ENCODE measurements at regions not wholly inside any gene's neighbourhood (a gene's known extent, or its start where the extent isn't known, plus 50 kb on each side); places are given as distances from the start of the nearest gene placed in this dataset.
"Not testable (repeated sequence)": the region's sequence is repeated elsewhere in the genome, so short reads cannot be mapped to it uniquely, and the experiment has no call there.

- no peak for DNase-seq
These were observed 560.4 kb upstream of the SYNCRIP start for GRCh38 chr6:86203044-86203443.

- DNase-seq = no peak
These were observed 551.1 kb upstream of the SYNCRIP start for GRCh38 chr6:86193821-86194220.

GRCh38 chr6:86192123-86192522 is 549.4 kb upstream of the SYNCRIP start:
- DNase-seq = no peak

GRCh38 chr6:86175149-86175548 is 532.5 kb upstream of the SYNCRIP start:
- DNase-seq = not testable (repeated sequence)

GRCh38 chr6:86154852-86155251 is 512.2 kb upstream of the SYNCRIP start:
- no peak for DNase-seq

- DNase-seq = no peak
These were observed 510.8 kb upstream of the SYNCRIP start for GRCh38 chr6:86153521-86153920.

GRCh38 chr6:86152546-86152945 is 509.9 kb upstream of the SYNCRIP start:
- DNase-seq = no peak

GRCh38 chr6:86148586-86148985 is 505.9 kb upstream of the SYNCRIP start:
- DNase-seq = no peak

GRCh38 chr6:86147859-86148258 is 505.2 kb upstream of the SYNCRIP start:
- no peak for DNase-seq

GRCh38 chr6:86147311-86147710 is 504.6 kb upstream of the SYNCRIP start:
- DNase-seq = no peak

- DNase-seq = not testable (repeated sequence)
These were observed 504.1 kb upstream of the SYNCRIP start for GRCh38 chr6:86146751-86147150.

- DNase-seq = no peak
These were observed 499.6 kb upstream of the SYNCRIP start for GRCh38 chr6:86142326-86142725.

GRCh38 chr6:86128130-86128814 is 485.6 kb upstream of the SYNCRIP start:
- no peak for DNase-seq

GRCh38 chr6:86122086-86122485 is 479.4 kb upstream of the SYNCRIP start:
- no peak for DNase-seq

- DNase-seq = no peak
These were observed 475.6 kb upstream of the SYNCRIP start for GRCh38 chr6:86118271-86118670.

GRCh38 chr6:86107985-86108384 is 465.3 kb upstream of the SYNCRIP start:
- DNase-seq = no peak

- DNase-seq = no peak
These were observed 445.3 kb upstream of the SYNCRIP start for GRCh38 chr6:86087954-86088353.

- DNase-seq = no peak
These were observed 437.3 kb upstream of the SYNCRIP start for GRCh38 chr6:86079938-86080337.

- DNase-seq = no peak
These were observed 427.5 kb upstream of the SYNCRIP start for GRCh38 chr6:86070151-86070550.

- not testable (repeated sequence) for DNase-seq
These were observed 422.3 kb upstream of the SYNCRIP start for GRCh38 chr6:86065002-86065401.

- not testable (repeated sequence) for DNase-seq
These were observed 414.8 kb upstream of the SYNCRIP start for GRCh38 chr6:86057293-86057980.

GRCh38 chr6:86045038-86045437 is 402.4 kb upstream of the SYNCRIP start:
- DNase-seq = no peak

- no peak for DNase-seq
These were observed 399.5 kb upstream of the SYNCRIP start for GRCh38 chr6:86042214-86042613.

GRCh38 chr6:86031713-86032112 is 389.0 kb upstream of the SYNCRIP start:
- DNase-seq = no peak

GRCh38 chr6:86030875-86031274 is 388.2 kb upstream of the SYNCRIP start:
- DNase-seq = no peak
